GM18499 (cell line): ENCODE measurements at regions not wholly inside any gene's neighbourhood (a gene's known extent, or its start where the extent isn't known, plus 50 kb on each side); places are given as distances from the start of the nearest gene placed in this dataset.
A peak's percentile ranks its signal among the peaks of the same experiment; 100 is the strongest.
"Not testable (repeated sequence)": the region's sequence is repeated elsewhere in the genome, so short reads cannot be mapped to it uniquely, and the experiment has no call there.

Experiments
- ATAC-seq: cut with Tn5 transposase; IDR thresholded peaks from one replicate; pipeline ENCODE4 v1.9.1; 2021; ENCODE audit warnings: moderate number of reproducible peaks; ENCODE audit not compliant: insufficient read depth, unreplicated experiment

- no peak for ATAC-seq
These were observed 132.1 kb upstream of the STEAP1 start for GRCh38 chr7:90022213-90022612.

- peak; percentile 92 for ATAC-seq
These were observed 128.5 kb upstream of the STEAP1 start for GRCh38 chr7:90025771-90026170.

GRCh38 chr7:90033850-90034249, 120.4 kb upstream of the STEAP1 start:
- ATAC-seq = no peak

- ATAC-seq = no peak
These were observed 101.2 kb upstream of the STEAP1 start for GRCh38 chr7:90053094-90053493.

GRCh38 chr7:90061077-90061476, 93.2 kb upstream of the STEAP1 start:
- ATAC-seq = no peak

GRCh38 chr7:90064370-90064769, 89.9 kb upstream of the STEAP1 start:
- no peak for ATAC-seq

- no peak for ATAC-seq
These were observed 87.1 kb upstream of the STEAP1 start for GRCh38 chr7:90067171-90067570.

- not testable (repeated sequence) for ATAC-seq
These were observed 84.0 kb upstream of the STEAP1 start for GRCh38 chr7:90070238-90070637.

GRCh38 chr7:90078921-90079320, 75.3 kb upstream of the STEAP1 start:
- ATAC-seq = no peak

- no peak for ATAC-seq
These were observed 72.6 kb upstream of the STEAP1 start for GRCh38 chr7:90081621-90082020.

- ATAC-seq = no peak
These were observed 61.8 kb upstream of the STEAP1 start for GRCh38 chr7:90092506-90092905.

GRCh38 chr7:90094030-90094429, 60.2 kb upstream of the STEAP1 start:
- ATAC-seq = no peak
